IMR-90 (cell line): ENCODE measurements at regions not wholly inside any gene's neighbourhood (a gene's known extent, or its start where the extent isn't known, plus 50 kb on each side); places are given as distances from the start of the nearest gene placed in this dataset.

Source experiments
- ATAC-seq: fragments of 200-7000 bp; cut with Tn5 transposase; 2 replicates; pipeline ENCODE4 v1.9.1; 2020; ENCODE audit warnings: low read depth, mild to moderate bottlenecking, moderate library complexity
- BruUV-seq: library from RNA; stranded (reverse); fragments of 400-500 nt; replicated peaks from 2 replicates; lab custom pipeline; 2021; lab: Mats Ljungman, UMichigan
- CTCF ChIA-PET: fragments of 300-600 bp; formaldehyde crosslinking; extraction: SDS; loops from one replicate; lab custom pipeline; 2021; ENCODE audit warnings: antibody characterized with exemption; lab: Yijun Ruan, JAX
- POLR2A ChIA-PET: fragments of 300-600 bp; sonication (Branson Sonifier 250); formaldehyde crosslinking; loops from one replicate; lab custom pipeline; 2022; ENCODE audit warnings: antibody characterized with exemption; ENCODE audit not compliant: unreplicated experiment; lab: Charles Lee
- DNase-seq: peaks from one replicate; pipeline ENCODE4 v3.0.0; 2013
- H2AFZ ChIP-seq: replicated peaks from 2 replicates; pipeline ENCODE3; 2013; ENCODE audit warnings: low read length, mild to moderate bottlenecking; ENCODE audit not compliant: poor library complexity
- H2AK5ac ChIP-seq: 2 replicates; pipeline ENCODE4 v1.6.1; 2013; ENCODE audit warnings: low read depth, low read length, inconsistent platforms
- H2AK9ac ChIP-seq: replicated peaks from 2 replicates; pipeline ENCODE3; 2013; ENCODE audit warnings: mild to moderate bottlenecking, low read depth, low read length, moderate library complexity; ENCODE audit not compliant: poor library complexity
- H2BK120ac ChIP-seq: 2 replicates; pipeline ENCODE4 v1.6.1; 2013; ENCODE audit warnings: low read depth, low read length, inconsistent platforms
- H2BK15ac ChIP-seq: 3 replicates; pipeline ENCODE4 v1.6.1; 2013; ENCODE audit warnings: low read depth, low read length, inconsistent platforms
- H2BK20ac ChIP-seq: 2 replicates; pipeline ENCODE4 v1.6.1; 2013; ENCODE audit warnings: low read depth, mild to moderate bottlenecking, inconsistent platforms, low read length, moderate library complexity
- H2BK5ac ChIP-seq: 2 replicates; pipeline ENCODE4 v1.6.1; 2013; ENCODE audit warnings: mild to moderate bottlenecking, low read depth, low read length, inconsistent platforms; ENCODE audit not compliant: poor library complexity, severe bottlenecking
- H3K14ac ChIP-seq: replicated peaks from 2 replicates; pipeline ENCODE4 v1.6.1; 2013; ENCODE audit warnings: low read depth, low read length, inconsistent platforms
- H3K18ac ChIP-seq: 2 replicates; pipeline ENCODE4 v1.6.1; 2013; ENCODE audit warnings: low read depth, low read length, control low read depth
- H3K23ac ChIP-seq: 2 replicates; pipeline ENCODE4 v1.6.1; 2013; ENCODE audit warnings: low read depth, low read length, inconsistent platforms
- H3K27ac ChIP-seq: 2 replicates; pipeline ENCODE4 v1.5.1; 2013; ENCODE audit warnings: mild to moderate bottlenecking, control low read depth, low read length; ENCODE audit not compliant: insufficient read depth
- H3K27me3 ChIP-seq: 2 replicates; pipeline ENCODE4 v1.6.1; 2013; ENCODE audit warnings: low read length; ENCODE audit not compliant: control insufficient read depth, insufficient read depth
- H3K36me3 ChIP-seq: 2 replicates; pipeline ENCODE4 v1.6.1; 2013; ENCODE audit warnings: low read length, mixed read lengths; ENCODE audit not compliant: control insufficient read depth, insufficient read depth
- H3K4ac ChIP-seq: 2 replicates; pipeline ENCODE4 v1.6.1; 2013; ENCODE audit warnings: low read depth, low read length, inconsistent platforms
- H3K4me1 ChIP-seq: 2 replicates; pipeline ENCODE4 v1.6.1; 2013; ENCODE audit warnings: low read length, mixed read lengths; ENCODE audit not compliant: control insufficient read depth, insufficient read depth
- H3K4me2 ChIP-seq: 2 replicates; pipeline ENCODE4 v1.6.1; 2013; ENCODE audit warnings: low read depth, mild to moderate bottlenecking, control low read depth, low read length, moderate library complexity
- H3K4me3 ChIP-seq: 2 replicates; pipeline ENCODE4 v1.5.1; 2013; ENCODE audit warnings: low read depth, mild to moderate bottlenecking, control low read depth, low read length, moderate library complexity; ENCODE audit not compliant: insufficient read depth
- H3K56ac ChIP-seq: 2 replicates; pipeline ENCODE4 v1.6.1; 2013; ENCODE audit warnings: low read length, inconsistent platforms; ENCODE audit not compliant: insufficient read depth; ENCODE audit errors: extremely low read depth
- H3K79me1 ChIP-seq, 2 experiments: 2 replicates each; pipeline ENCODE4 v1.6.1; 2013; ENCODE audit warnings: low read length in 2 of 2, inconsistent platforms in 1 of 2, low read depth in 1 of 2
- H3K9ac ChIP-seq: 2 replicates; pipeline ENCODE4 v1.6.1; 2013; ENCODE audit warnings: low read depth, low read length, control low read depth
- H3K9me1 ChIP-seq: 2 replicates; pipeline ENCODE4 v1.6.1; 2013; ENCODE audit warnings: low read length, inconsistent platforms; ENCODE audit not compliant: insufficient read depth
- H3K9me3 ChIP-seq: 2 replicates; pipeline ENCODE4 v1.6.1; 2013; ENCODE audit warnings: low read length; ENCODE audit not compliant: control insufficient read depth, insufficient read depth
- H4K20me1 ChIP-seq: 2 replicates; pipeline ENCODE4 v1.6.1; 2013; ENCODE audit warnings: low read length, inconsistent platforms; ENCODE audit not compliant: insufficient read depth
- H4K5ac ChIP-seq: 2 replicates; pipeline ENCODE4 v1.6.1; 2013; ENCODE audit warnings: mild to moderate bottlenecking, low read depth, low read length, control low read depth
- H4K8ac ChIP-seq, 2 experiments: 2 replicates each; pipeline ENCODE4 v1.6.1; 2013; ENCODE audit warnings: low read depth in 2 of 2, low read length in 2 of 2, control low read depth in 1 of 2, inconsistent platforms in 1 of 2
- H4K91ac ChIP-seq: 2 replicates; pipeline ENCODE4 v1.6.1; 2013; ENCODE audit warnings: low read depth, low read length, inconsistent platforms; ENCODE audit not compliant: insufficient read depth
- BHLHE40 ChIP-seq: fragments of 150-350 bp; IDR thresholded peaks from 2 replicates; pipeline ENCODE4 v1.6.1; 2016; ENCODE audit warnings: mild to moderate bottlenecking, low read depth, low read length
- CEBPB ChIP-seq: IDR thresholded peaks from 2 replicates; pipeline ENCODE4 v1.6.1; 2012; ENCODE audit warnings: low read depth, low read length, improper control_type of control experiment
- NFE2L2 ChIP-seq: fragments of 150-350 bp; IDR thresholded peaks from 2 replicates; pipeline ENCODE4 v1.6.1; 2016; ENCODE audit warnings: low read depth, mild to moderate bottlenecking, low read length
- POLR2A ChIP-seq: IDR thresholded peaks from 2 replicates; pipeline ENCODE4 v1.6.1; 2012; ENCODE audit warnings: mild to moderate bottlenecking, low read depth, low read length
- RCOR1 ChIP-seq: IDR thresholded peaks from 2 replicates; pipeline ENCODE4 v1.6.1; 2012; ENCODE audit warnings: mild to moderate bottlenecking, low read length, improper control_type of control experiment; ENCODE audit not compliant: insufficient replicate concordance
- WGBS, 2 experiments: methylation state at CpG; one replicate each; pipeline versions ENCODE4 v1.1.5 to v1.1.7; 2013; ENCODE audit warnings: missing lambda C conversion rate in 2 of 2; ENCODE audit not compliant: insufficient read length in 1 of 2; ENCODE audit errors: extremely low coverage in 2 of 2; 5-methylcytosine and 5-hydroxymethylcytosine counted together
- dilution Hi-C: fragments of 300-500 bp; cut with HindIII; formaldehyde crosslinking; loops from one replicate; pipeline ENCODE4 v1.14.3; 2018; ENCODE audit warnings: low sequenced_read_pairs; ENCODE audit not compliant: unreplicated experiment
- in situ Hi-C: fragments of 300-500 bp; cut with MboI; formaldehyde crosslinking; loops from 3 replicates; pipeline ENCODE4 v1.14.3; 2019; ENCODE audit warnings: low sequenced_read_pairs, inconsistent platforms, mixed read lengths
- intact Hi-C: fragments of 100-400 bp; cut with micrococcal nuclease; formaldehyde crosslinking; loops from 2 replicates; pipeline ENCODE4 v1.10.0; 2022
- TF ChIP-seq, protein P1 (sequence below): conservative IDR thresholded peaks from 2 replicates; pipeline ENCODE4 v1.5.1; 2012; ENCODE audit warnings: mild to moderate bottlenecking, low read depth, low read length, improper control_type of control experiment
- TF ChIP-seq, protein P2 (sequence below): fragments of 150-350 bp; IDR thresholded peaks from 2 replicates; pipeline ENCODE4 v1.6.1; 2016; ENCODE audit warnings: low read depth, mild to moderate bottlenecking, low read length, moderate library complexity, borderline replicate concordance
- TF ChIP-seq, protein P3 (sequence below): fragments of 150-350 bp; IDR thresholded peaks from 2 replicates; pipeline ENCODE4 v1.6.1; 2017; ENCODE audit warnings: mild to moderate bottlenecking, antibody characterized with exemption, low read length, low read depth

DNA sequence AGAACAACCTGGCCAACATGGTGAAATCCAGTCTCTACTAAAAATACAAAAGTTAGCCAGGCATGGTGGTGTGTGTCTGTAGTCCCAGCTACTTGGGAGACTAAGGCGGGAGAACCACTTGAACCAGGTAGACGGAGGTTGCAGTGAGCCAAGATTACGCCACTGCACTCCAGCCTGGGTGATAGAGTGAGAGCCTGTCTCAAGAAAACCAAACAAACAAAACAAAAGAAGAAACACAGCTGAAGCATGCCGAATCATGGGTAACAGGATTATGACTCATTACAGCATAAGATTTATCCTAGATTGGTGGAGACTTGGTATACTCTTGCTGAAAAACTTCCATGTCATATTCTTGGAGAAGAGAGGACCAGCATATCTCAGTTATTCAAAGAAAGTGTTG lies 236.7 kb upstream of the CCNH start:
- Histone ChIP-seq H3K27me3 (no peaks in the 10 kb centered on the region), H2BK20ac (no peak overlapping the region), H3K9me1 (no peaks in the 10 kb centered on the region), H4K20me1 (no peaks in the 10 kb centered on the region), H3K36me3 (no peaks in the 10 kb centered on the region), H2AK5ac (no peak overlapping the region), H3K4ac (no peak overlapping the region), H2BK5ac (no peak overlapping the region), H3K9me3 (no peaks in the 10 kb centered on the region), H3K18ac (no peak overlapping the region), H3K4me3 (no peak overlapping the region), H4K8ac (no peak overlapping the region), H2AK9ac (no peak overlapping the region), H3K27ac (no peak overlapping the region), H4K91ac (no peak overlapping the region), H2BK15ac (no peak overlapping the region), H3K79me1 (no peaks in the 10 kb centered on the region), H3K9ac (no peak overlapping the region), H3K4me1 (no peaks in the 10 kb centered on the region), H2BK120ac (no peak overlapping the region), H2AFZ (no peak overlapping the region), H3K56ac (no peak overlapping the region), H3K4me2 (no peak overlapping the region), H4K5ac (no peak overlapping the region), H3K14ac (no peak overlapping the region), H3K23ac (no peak overlapping the region)
- TF ChIP-seq, protein P1, sequence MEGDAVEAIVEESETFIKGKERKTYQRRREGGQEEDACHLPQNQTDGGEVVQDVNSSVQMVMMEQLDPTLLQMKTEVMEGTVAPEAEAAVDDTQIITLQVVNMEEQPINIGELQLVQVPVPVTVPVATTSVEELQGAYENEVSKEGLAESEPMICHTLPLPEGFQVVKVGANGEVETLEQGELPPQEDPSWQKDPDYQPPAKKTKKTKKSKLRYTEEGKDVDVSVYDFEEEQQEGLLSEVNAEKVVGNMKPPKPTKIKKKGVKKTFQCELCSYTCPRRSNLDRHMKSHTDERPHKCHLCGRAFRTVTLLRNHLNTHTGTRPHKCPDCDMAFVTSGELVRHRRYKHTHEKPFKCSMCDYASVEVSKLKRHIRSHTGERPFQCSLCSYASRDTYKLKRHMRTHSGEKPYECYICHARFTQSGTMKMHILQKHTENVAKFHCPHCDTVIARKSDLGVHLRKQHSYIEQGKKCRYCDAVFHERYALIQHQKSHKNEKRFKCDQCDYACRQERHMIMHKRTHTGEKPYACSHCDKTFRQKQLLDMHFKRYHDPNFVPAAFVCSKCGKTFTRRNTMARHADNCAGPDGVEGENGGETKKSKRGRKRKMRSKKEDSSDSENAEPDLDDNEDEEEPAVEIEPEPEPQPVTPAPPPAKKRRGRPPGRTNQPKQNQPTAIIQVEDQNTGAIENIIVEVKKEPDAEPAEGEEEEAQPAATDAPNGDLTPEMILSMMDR, result no peak
- TF ChIP-seq CEBPB (no peak), NFE2L2 (no peak), BHLHE40 (no peak), POLR2A (no peak), RCOR1 (no peak)
- TF ChIP-seq, protein P2, sequence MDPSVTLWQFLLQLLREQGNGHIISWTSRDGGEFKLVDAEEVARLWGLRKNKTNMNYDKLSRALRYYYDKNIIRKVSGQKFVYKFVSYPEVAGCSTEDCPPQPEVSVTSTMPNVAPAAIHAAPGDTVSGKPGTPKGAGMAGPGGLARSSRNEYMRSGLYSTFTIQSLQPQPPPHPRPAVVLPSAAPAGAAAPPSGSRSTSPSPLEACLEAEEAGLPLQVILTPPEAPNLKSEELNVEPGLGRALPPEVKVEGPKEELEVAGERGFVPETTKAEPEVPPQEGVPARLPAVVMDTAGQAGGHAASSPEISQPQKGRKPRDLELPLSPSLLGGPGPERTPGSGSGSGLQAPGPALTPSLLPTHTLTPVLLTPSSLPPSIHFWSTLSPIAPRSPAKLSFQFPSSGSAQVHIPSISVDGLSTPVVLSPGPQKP, result no peak
- TF ChIP-seq, protein P3, sequence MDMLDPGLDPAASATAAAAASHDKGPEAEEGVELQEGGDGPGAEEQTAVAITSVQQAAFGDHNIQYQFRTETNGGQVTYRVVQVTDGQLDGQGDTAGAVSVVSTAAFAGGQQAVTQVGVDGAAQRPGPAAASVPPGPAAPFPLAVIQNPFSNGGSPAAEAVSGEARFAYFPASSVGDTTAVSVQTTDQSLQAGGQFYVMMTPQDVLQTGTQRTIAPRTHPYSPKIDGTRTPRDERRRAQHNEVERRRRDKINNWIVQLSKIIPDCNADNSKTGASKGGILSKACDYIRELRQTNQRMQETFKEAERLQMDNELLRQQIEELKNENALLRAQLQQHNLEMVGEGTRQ, result no peak
- dilution Hi-C loops (no loop called here), intact Hi-C loops (no loop called here), in situ Hi-C loops (no loop called here)
- ATAC-seq (no peak), DNase-seq (no peak)
- ChIA-PET POLR2A (no interaction called here), CTCF (no interaction called here)
- no CpG with 5 or more reads among the region's 4 CpGs for WGBS, 2 experiments
- no TSS peak for BruUV-seq
